ENCODE measurements at regions not wholly inside any gene's neighbourhood (a gene's known extent, or its start where the extent isn't known, plus 50 kb on each side); places are given as distances from the start of the nearest gene placed in this dataset.

- no peak for DNase-seq
These were observed 204.2 kb upstream of the FOXF1 start for GRCh38 chr16:86306011-86306644.

- DNase-seq, result peak; percentile 7
These were observed 203.4 kb upstream of the FOXF1 start for GRCh38 chr16:86306811-86307513.

- DNase-seq, result no peak
These were observed 202.8 kb upstream of the FOXF1 start for GRCh38 chr16:86307514-86307903.

- DNase-seq, result no peak
These were observed 201.8 kb upstream of the FOXF1 start for GRCh38 chr16:86308514-86308913.

- no peak for DNase-seq
These were observed 196.7 kb upstream of the FOXF1 start for GRCh38 chr16:86313631-86314030.

- DNase-seq, result no peak
These were observed 195.8 kb upstream of the FOXF1 start for GRCh38 chr16:86314402-86315025.

GRCh38 chr16:86316967-86317812 lies 193.1 kb upstream of the FOXF1 start:
- no peak for DNase-seq

- DNase-seq, result peak; percentile 39
These were observed 192.3 kb upstream of the FOXF1 start for GRCh38 chr16:86317813-86318650.

GRCh38 chr16:86319585-86320236 lies 190.6 kb upstream of the FOXF1 start:
- peak; percentile 59 for DNase-seq

- no peak for DNase-seq
These were observed 190.1 kb upstream of the FOXF1 start for GRCh38 chr16:86320237-86320595.

GRCh38 chr16:86321491-86321890 lies 188.8 kb upstream of the FOXF1 start:
- no peak for DNase-seq

GRCh38 chr16:86322283-86322682 lies 188.0 kb upstream of the FOXF1 start:
- DNase-seq, result no peak

GRCh38 chr16:86322806-86323205 lies 187.5 kb upstream of the FOXF1 start:
- no peak for DNase-seq

- no peak for DNase-seq
These were observed 186.0 kb upstream of the FOXF1 start for GRCh38 chr16:86324320-86324719.

- DNase-seq, result no peak
These were observed 185.0 kb upstream of the FOXF1 start for GRCh38 chr16:86325360-86325759.

- DNase-seq, result no peak
These were observed 184.4 kb upstream of the FOXF1 start for GRCh38 chr16:86325895-86326294.

GRCh38 chr16:86327321-86327720 lies 183.0 kb upstream of the FOXF1 start:
- no peak for DNase-seq

GRCh38 chr16:86330906-86331305 lies 179.4 kb upstream of the FOXF1 start:
- no peak for DNase-seq

- no peak for DNase-seq
These were observed 176.2 kb upstream of the FOXF1 start for GRCh38 chr16:86334079-86334635.

GRCh38 chr16:86335266-86336172 lies 174.8 kb upstream of the FOXF1 start:
- no peak for DNase-seq

- DNase-seq, result no peak
These were observed 173.2 kb upstream of the FOXF1 start for GRCh38 chr16:86337138-86337537.

Data from hematopoietic multipotent progenitor cell treated with erythropoietin and hydrocortisone succinate and interleukin-3 and kit ligand, for 4 days (in vitro differentiated cells).